Hepatocyte (in vitro differentiated cells): ENCODE measurements at regions not wholly inside any gene's neighbourhood (a gene's known extent, or its start where the extent isn't known, plus 50 kb on each side); places are given as distances from the start of the nearest gene placed in this dataset.

Experiments
- EZH2 ChIP-seq: fragments of 200-600 bp; sonication (generic); IDR thresholded peaks from 2 replicates; pipeline ENCODE4 v1.6.1; 2016; ENCODE audit warnings: antibody characterized with exemption, mild to moderate bottlenecking, borderline replicate concordance
- EZH2phosphoT487 ChIP-seq: fragments of 200-600 bp; sonication (generic); IDR thresholded peaks from one replicate; pipeline ENCODE4 v1.6.1; 2018; ENCODE audit warnings: antibody characterized with exemption, mild to moderate bottlenecking, low read depth, moderate library complexity; ENCODE audit not compliant: unreplicated experiment, severe bottlenecking
- TF ChIP-seq, protein P1 (sequence below): fragments of 200-600 bp; sonication (generic); IDR thresholded peaks from 2 replicates; pipeline ENCODE4 v1.5.1; 2016; ENCODE audit warnings: antibody characterized with exemption, mild to moderate bottlenecking; ENCODE audit not compliant: poor library complexity

DNA sequence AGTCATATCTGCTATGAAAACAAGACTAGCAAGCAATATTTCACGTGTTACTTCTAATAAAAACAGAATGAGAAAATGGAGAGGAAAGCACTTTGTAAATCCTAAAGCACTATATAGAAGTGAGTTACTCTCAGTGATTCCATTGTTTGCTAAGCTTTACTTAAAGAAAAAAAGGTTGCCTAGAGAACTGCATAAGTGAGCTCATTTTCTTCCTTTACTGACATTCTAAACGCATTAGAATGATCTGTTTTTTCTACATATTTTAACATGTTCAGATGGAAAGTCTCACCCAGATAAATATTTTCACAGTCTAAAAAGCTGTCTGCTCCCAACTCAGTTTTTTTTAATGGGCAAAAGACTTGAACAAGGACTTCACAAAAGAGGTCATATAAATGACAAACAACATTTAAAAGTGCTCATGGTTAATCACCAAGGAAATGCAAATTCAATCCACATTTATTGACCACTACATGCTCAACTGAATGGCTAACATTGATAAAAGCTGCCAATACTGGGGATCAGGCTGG is 52.9 kb upstream of the AKAP12 start:
- TF ChIP-seq, protein P1, sequence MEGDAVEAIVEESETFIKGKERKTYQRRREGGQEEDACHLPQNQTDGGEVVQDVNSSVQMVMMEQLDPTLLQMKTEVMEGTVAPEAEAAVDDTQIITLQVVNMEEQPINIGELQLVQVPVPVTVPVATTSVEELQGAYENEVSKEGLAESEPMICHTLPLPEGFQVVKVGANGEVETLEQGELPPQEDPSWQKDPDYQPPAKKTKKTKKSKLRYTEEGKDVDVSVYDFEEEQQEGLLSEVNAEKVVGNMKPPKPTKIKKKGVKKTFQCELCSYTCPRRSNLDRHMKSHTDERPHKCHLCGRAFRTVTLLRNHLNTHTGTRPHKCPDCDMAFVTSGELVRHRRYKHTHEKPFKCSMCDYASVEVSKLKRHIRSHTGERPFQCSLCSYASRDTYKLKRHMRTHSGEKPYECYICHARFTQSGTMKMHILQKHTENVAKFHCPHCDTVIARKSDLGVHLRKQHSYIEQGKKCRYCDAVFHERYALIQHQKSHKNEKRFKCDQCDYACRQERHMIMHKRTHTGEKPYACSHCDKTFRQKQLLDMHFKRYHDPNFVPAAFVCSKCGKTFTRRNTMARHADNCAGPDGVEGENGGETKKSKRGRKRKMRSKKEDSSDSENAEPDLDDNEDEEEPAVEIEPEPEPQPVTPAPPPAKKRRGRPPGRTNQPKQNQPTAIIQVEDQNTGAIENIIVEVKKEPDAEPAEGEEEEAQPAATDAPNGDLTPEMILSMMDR = no peak
- no peak for TF ChIP-seq EZH2
- no peak for TF ChIP-seq EZH2phosphoT487
